HCT116 (cell line): ENCODE measurements at regions not wholly inside any gene's neighbourhood (a gene's known extent, or its start where the extent isn't known, plus 50 kb on each side); places are given as distances from the start of the nearest gene placed in this dataset.

Experiments
- ATAC-seq: fragments of 200-7000 bp; cut with Tn5 transposase; 2 replicates; pipeline ENCODE4 v1.9.1; 2020; ENCODE audit warnings: mild to moderate bottlenecking, moderate library complexity
- BruUV-seq: library from RNA; stranded (reverse); fragments of 400-500 nt; replicated peaks from 2 replicates; lab custom pipeline; 2021; lab: Mats Ljungman, UMichigan
- CTCF ChIA-PET: fragments of 300-600 bp; sonication (Branson Sonifier 250); formaldehyde crosslinking; loops from one replicate; lab custom pipeline; 2021; ENCODE audit warnings: antibody characterized with exemption; lab: Charles Lee
- POLR2A ChIA-PET: fragments of 300-600, 350-600 bp; sonication (Branson Sonifier 250); formaldehyde crosslinking; loops from one replicate; lab custom pipeline; 2021; ENCODE audit warnings: antibody characterized with exemption; lab: Charles Lee
- RAD21 ChIA-PET, 2 experiments: fragments of 300-600 bp; sonication (Branson Sonifier 250); formaldehyde crosslinking; loops; one replicate each; lab custom pipeline; 2023; ENCODE audit warnings: low total read pairs in 2 of 2; ENCODE audit not compliant: uncharacterized antibody in 2 of 2, unreplicated experiment in 2 of 2, low non-redundant PET in 1 of 2; lab: Charles Lee
- DNase-seq: peaks from one replicate; pipeline ENCODE4 v3.0.0-alpha.2; 2010; ENCODE audit warnings: low read depth, low spot score
- H2AFZ ChIP-seq: fragments of 200-600 bp; shearing (Covaris generic), sonication (generic); 2 replicates; pipeline ENCODE4 v1.6.1; 2017; ENCODE audit warnings: low read depth, mixed run types, mixed read lengths, antibody characterized with exemption, low read length; ENCODE audit not compliant: poor library complexity, severe bottlenecking
- H3K27ac ChIP-seq: 2 replicates; pipeline ENCODE4 v1.5.1; 2012; ENCODE audit warnings: low read depth, low read length
- H3K27me3 ChIP-seq: fragments of 200-600 bp; sonication (generic); 2 replicates; pipeline ENCODE4 v1.6.1; 2016; ENCODE audit warnings: mixed run types, low read length, mixed read lengths; ENCODE audit not compliant: insufficient read depth
- H3K36me3 ChIP-seq, 2 experiments: fragments of 200-500 bp in 1 of 2; fragments of 200-600 bp in 1 of 2; sonication (Bioruptor generic) in 1 of 2; sonication (generic) in 1 of 2; 2 replicates each; pipeline versions ENCODE4 v1.5.1 to v1.6.1; 2014 to 2016; ENCODE audit warnings: low read length in 2 of 2, inconsistent platforms in 1 of 2, mixed read lengths in 1 of 2, mixed run types in 1 of 2; ENCODE audit not compliant: insufficient read depth in 2 of 2, control insufficient read depth in 1 of 2
- H3K4me1 ChIP-seq, 2 experiments: fragments of 200-600 bp in 1 of 2; sonication (generic) in 1 of 2; 2 replicates each; pipeline versions ENCODE4 v1.5.1 to v1.6.1; 2012 to 2017; ENCODE audit warnings: low read length in 2 of 2, inconsistent platforms in 1 of 2, mild to moderate bottlenecking in 1 of 2, mixed read lengths in 1 of 2, mixed run types in 1 of 2, moderate library complexity in 1 of 2; ENCODE audit not compliant: insufficient read depth in 2 of 2, control insufficient read depth in 1 of 2
- H3K4me2 ChIP-seq: fragments of 200-600 bp; sonication (generic); 2 replicates; pipeline ENCODE4 v1.6.1; 2017; ENCODE audit warnings: mixed run types, low read length, mixed read lengths
- H3K4me3 ChIP-seq, 2 experiments: fragments of 200-600 bp in 1 of 2; sonication (generic) in 1 of 2; replicated peaks in 1 of 2; 2 replicates each; pipeline ENCODE4 v1.5.1; 2011 to 2016; ENCODE audit warnings: low read length in 2 of 2, control low read depth in 1 of 2, low read depth in 1 of 2, mild to moderate bottlenecking in 1 of 2, mixed read lengths in 1 of 2, mixed run types in 1 of 2
- H3K79me2 ChIP-seq: fragments of 200-600 bp; sonication (generic); 2 replicates; pipeline ENCODE4 v1.6.1; 2017; ENCODE audit warnings: mild to moderate bottlenecking, mixed run types, low read length, moderate library complexity, mixed read lengths; ENCODE audit not compliant: insufficient read depth
- H3K9ac ChIP-seq: fragments of 200-600 bp; sonication (generic); 2 replicates; pipeline ENCODE4 v1.6.1; 2016; ENCODE audit warnings: low read length, mixed read lengths
- H3K9me2 ChIP-seq: fragments of 200-600 bp; sonication (generic), shearing (Covaris generic); 2 replicates; pipeline ENCODE4 v1.6.1; 2017; ENCODE audit warnings: mixed run types, mild to moderate bottlenecking, moderate library complexity; ENCODE audit not compliant: insufficient read depth
- H3K9me3 ChIP-seq, 2 experiments: fragments of 200-500 bp in 1 of 2; fragments of 200-600 bp in 1 of 2; sonication (Bioruptor generic) in 1 of 2; sonication (generic) in 1 of 2; 2 replicates each; pipeline ENCODE4 v1.6.1; 2014 to 2017; ENCODE audit warnings: low read length in 2 of 2, mixed read lengths in 2 of 2, inconsistent platforms in 1 of 2, low read depth in 1 of 2, mild to moderate bottlenecking in 1 of 2, mixed run types in 1 of 2, moderate library complexity in 1 of 2; ENCODE audit not compliant: control insufficient read depth in 1 of 2, insufficient read depth in 1 of 2
- H4K20me1 ChIP-seq: fragments of 200-600 bp; sonication (generic), shearing (Covaris generic); 2 replicates; pipeline ENCODE4 v1.6.1; 2017; ENCODE audit warnings: mixed run types, mild to moderate bottlenecking, moderate library complexity; ENCODE audit not compliant: insufficient read depth
- CBX3 ChIP-seq: IDR thresholded peaks from 2 replicates; pipeline ENCODE4 v1.6.1; 2012; ENCODE audit warnings: low read depth
- CEBPB ChIP-seq: IDR thresholded peaks from 2 replicates; pipeline ENCODE4 v1.6.1; 2012; ENCODE audit warnings: low read depth
- CTCF ChIP-seq, 3 experiments: fragments of 200-600 bp in 1 of 3; sonication (generic) in 1 of 3; IDR thresholded peaks in 2 of 3; conservative IDR thresholded peaks in 1 of 3; 2 replicates each; pipeline ENCODE4 v1.5.1; 2012 to 2017; ENCODE audit warnings: low read depth in 2 of 3, low read length in 2 of 3, antibody characterized with exemption in 1 of 3, borderline replicate concordance in 1 of 3, control low read depth in 1 of 3, mild to moderate bottlenecking in 1 of 3, mixed read lengths in 1 of 3, mixed run types in 1 of 3, moderate library complexity in 1 of 3; ENCODE audit not compliant: insufficient read depth in 1 of 3
- EGR1 ChIP-seq: IDR thresholded peaks from 2 replicates; pipeline ENCODE4 v1.6.1; 2012; ENCODE audit warnings: low read depth
- ELF1 ChIP-seq: IDR thresholded peaks from 2 replicates; pipeline ENCODE4 v1.6.1; 2012; ENCODE audit warnings: low read depth, borderline replicate concordance
- EZH2phosphoT487 ChIP-seq: fragments of 200-600 bp; IDR thresholded peaks from 2 replicates; pipeline ENCODE4 v1.6.1; 2018; ENCODE audit warnings: antibody characterized with exemption, borderline replicate concordance
- FOSL1 ChIP-seq: IDR thresholded peaks from 2 replicates; pipeline ENCODE4 v1.6.1; 2012; ENCODE audit warnings: low read depth
- JUND ChIP-seq: IDR thresholded peaks from 2 replicates; pipeline ENCODE4 v1.6.1; 2012
- MAX ChIP-seq: IDR thresholded peaks from 2 replicates; pipeline ENCODE4 v1.6.1; 2012
- REST ChIP-seq: IDR thresholded peaks from 2 replicates; pipeline ENCODE4 v1.6.1; 2012; ENCODE audit warnings: low read depth
- SP1 ChIP-seq: IDR thresholded peaks from 2 replicates; pipeline ENCODE4 v1.6.1; 2012; ENCODE audit warnings: low read depth
- SRF ChIP-seq: IDR thresholded peaks from 2 replicates; pipeline ENCODE4 v1.6.1; 2012; ENCODE audit warnings: low read depth
- ZBTB33 ChIP-seq: IDR thresholded peaks from 2 replicates; pipeline ENCODE4 v1.6.1; 2011; ENCODE audit warnings: mild to moderate bottlenecking, low read length, moderate library complexity; ENCODE audit not compliant: insufficient replicate concordance; ENCODE audit errors: extremely low read depth
- ZNF274 ChIP-seq: fragments of 200-500 bp; sonication (Bioruptor generic); IDR thresholded peaks from 2 replicates; pipeline ENCODE4 v1.6.1; 2014; ENCODE audit warnings: mild to moderate bottlenecking, low read depth, low read length, inconsistent platforms
- intact Hi-C: fragments of 100-400 bp; cut with micrococcal nuclease; formaldehyde crosslinking; loops from 2 replicates; pipeline ENCODE4 v1.10.0; 2022

- DNase-seq (no peak), ATAC-seq (no peak)
- Histone ChIP-seq H3K4me3 (no peak overlapping the region), H3K9me3 (no peaks in the 10 kb centered on the region), H2AFZ (no peak overlapping the region), H3K9ac (no peak overlapping the region), H3K9me2 (no peaks in the 10 kb centered on the region), H3K79me2 (no peaks in the 10 kb centered on the region), H3K27ac (no peak overlapping the region)
- BruUV-seq, result no TSS peak
- POLR2A ChIA-PET, result no interaction called here
- intact Hi-C loops, result no loop called here
- TF ChIP-seq ELF1, result no peak
- TF ChIP-seq, all 23 proteins: peak for 0
- no peaks in the 10 kb centered on the region for H3K27me3 ChIP-seq
- H3K4me2 ChIP-seq, result no peak overlapping the region
- no peaks in the 10 kb centered on the region for H3K36me3 ChIP-seq
- no peaks in the 10 kb centered on the region for H4K20me1 ChIP-seq
- ChIA-PET CTCF (no interaction called here), RAD21 (no interaction called here)
- H3K4me1 ChIP-seq, result no peaks in the 10 kb centered on the region
Observed at GRCh38 chr13:68988176-68988575, 1119.5 kb upstream of the ATXN8OS start.

- RAD21 ChIA-PET, result no interaction called here
- ATAC-seq, result no peak
- Histone ChIP-seq H2AFZ (no peak overlapping the region), H3K4me3 (no peak overlapping the region), H3K9ac (no peak overlapping the region), H3K4me2 (no peak overlapping the region), H3K27ac (no peak overlapping the region), H3K36me3 (no peaks in the 10 kb centered on the region), H3K9me3 (no peaks in the 10 kb centered on the region), H3K79me2 (no peaks in the 10 kb centered on the region), H3K9me2 (no peaks in the 10 kb centered on the region), H3K27me3 (no peaks in the 10 kb centered on the region), H3K4me1 (no peaks in the 10 kb centered on the region), H4K20me1 (no peaks in the 10 kb centered on the region)
- no TSS peak for BruUV-seq
- CTCF ChIA-PET, result no interaction called here
- DNase-seq, result no peak
- intact Hi-C loops, result no loop called here
- POLR2A ChIA-PET, result no interaction called here
- TF ChIP-seq CEBPB (no peak), EGR1 (no peak), MAX (no peak), ZBTB33 (no peak), SRF (no peak), ELF1 (no peak), CBX3 (no peak), JUND (no peak), REST (no peak), CTCF (IDR thresholded peaks at IDR 0.05 in 2 of 3, conservative IDR thresholded peaks at IDR 0.05 in 1 of 3; ENCODE audit: borderline replicate concordance in 1 of 3, insufficient read depth in 1 of 3, low read depth in 2 of 3, low read length in 2 of 3) (no peak), FOSL1 (no peak), ZNF274 (no peak), EZH2phosphoT487 (no peak), SP1 (no peak)
Observed at GRCh38 chr13:68987585-68987984, 1120.0 kb upstream of the ATXN8OS start.
